ENCODE measurements at regions not wholly inside any gene's neighbourhood (a gene's known extent, or its start where the extent isn't known, plus 50 kb on each side); places are given as distances from the start of the nearest gene placed in this dataset.

DNA sequence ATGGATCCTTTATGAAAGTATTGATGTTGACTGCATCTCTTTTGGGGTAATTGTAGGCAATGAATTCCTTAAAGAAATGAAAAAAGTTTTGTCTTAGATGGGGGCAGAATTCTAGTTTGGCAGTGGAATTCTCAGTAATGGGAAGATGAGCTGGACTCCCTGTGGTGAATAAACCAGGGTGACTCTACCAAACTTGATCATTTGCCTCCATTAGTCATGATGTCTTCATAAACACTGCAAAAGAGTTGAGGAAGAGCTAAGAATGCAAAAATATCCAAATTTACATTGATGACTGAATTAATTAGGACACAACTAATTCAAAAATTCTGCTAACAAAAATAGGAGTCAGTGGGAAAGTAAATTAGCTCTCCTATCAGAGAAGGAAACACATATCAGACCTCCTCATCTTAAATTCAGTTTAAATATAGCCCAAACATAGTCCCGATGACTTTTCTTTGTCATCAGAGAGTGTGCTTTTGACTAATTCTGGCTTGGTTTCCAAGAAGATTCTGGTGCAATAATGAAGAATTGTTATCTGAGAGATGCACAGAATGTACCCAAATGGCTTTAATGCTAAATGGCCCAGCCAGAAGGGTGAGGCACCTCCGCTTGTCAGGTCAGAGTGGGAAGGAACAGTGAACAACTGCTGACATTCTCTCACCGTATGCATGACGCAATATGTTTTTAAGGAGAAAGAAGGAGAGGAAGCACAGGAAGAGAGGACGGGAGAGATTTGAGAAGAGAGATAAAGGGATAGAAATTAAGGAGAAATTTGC lies 525.1 kb downstream of the LMO4 start:
- TF ChIP-seq BCL11A (IDR thresholded peaks at IDR 0.05; ENCODE audit: low read depth, low read length) (no peak), NR2C2 (IDR thresholded peaks at IDR 0.05; ENCODE audit: borderline replicate concordance, control insufficient read depth, insufficient read length, low read depth) (no peak), JUND (IDR thresholded peaks at IDR 0.05; ENCODE audit: low read depth, low read length) (no peak), EZH2 (IDR thresholded peaks at IDR 0.05; ENCODE audit: borderline replicate concordance, control insufficient read depth, low read depth, low read length) (no peak), ZNF217 (IDR thresholded peaks at IDR 0.05) (no peak), POLR2A (IDR thresholded peaks at IDR 0.05; ENCODE audit: low read depth, low read length) (no peak), CREB1 (IDR thresholded peaks at IDR 0.05; ENCODE audit: low read depth) (no peak), POLR2AphosphoS5 (IDR thresholded peaks at IDR 0.05; ENCODE audit: low read length) (no peak), TCF7 (IDR thresholded peaks at IDR 0.05; ENCODE audit: borderline replicate concordance) (no peak), SREBF2 (IDR thresholded peaks at IDR 0.05; ENCODE audit: low read length) (no peak), TCF12 (IDR thresholded peaks at IDR 0.05; ENCODE audit: low read depth, low read length) (no peak)
- TF ChIP-seq, protein P1, sequence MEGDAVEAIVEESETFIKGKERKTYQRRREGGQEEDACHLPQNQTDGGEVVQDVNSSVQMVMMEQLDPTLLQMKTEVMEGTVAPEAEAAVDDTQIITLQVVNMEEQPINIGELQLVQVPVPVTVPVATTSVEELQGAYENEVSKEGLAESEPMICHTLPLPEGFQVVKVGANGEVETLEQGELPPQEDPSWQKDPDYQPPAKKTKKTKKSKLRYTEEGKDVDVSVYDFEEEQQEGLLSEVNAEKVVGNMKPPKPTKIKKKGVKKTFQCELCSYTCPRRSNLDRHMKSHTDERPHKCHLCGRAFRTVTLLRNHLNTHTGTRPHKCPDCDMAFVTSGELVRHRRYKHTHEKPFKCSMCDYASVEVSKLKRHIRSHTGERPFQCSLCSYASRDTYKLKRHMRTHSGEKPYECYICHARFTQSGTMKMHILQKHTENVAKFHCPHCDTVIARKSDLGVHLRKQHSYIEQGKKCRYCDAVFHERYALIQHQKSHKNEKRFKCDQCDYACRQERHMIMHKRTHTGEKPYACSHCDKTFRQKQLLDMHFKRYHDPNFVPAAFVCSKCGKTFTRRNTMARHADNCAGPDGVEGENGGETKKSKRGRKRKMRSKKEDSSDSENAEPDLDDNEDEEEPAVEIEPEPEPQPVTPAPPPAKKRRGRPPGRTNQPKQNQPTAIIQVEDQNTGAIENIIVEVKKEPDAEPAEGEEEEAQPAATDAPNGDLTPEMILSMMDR (IDR thresholded peaks at IDR 0.05 in 2 of 3, conservative IDR thresholded peaks at IDR 0.05 in 1 of 3; ENCODE audit: control insufficient read depth in 2 of 3, extremely low read depth in 1 of 3, insufficient read depth in 1 of 3, low read depth in 3 of 3, low read length in 3 of 3) = no peak
- TF ChIP-seq, protein P2, sequence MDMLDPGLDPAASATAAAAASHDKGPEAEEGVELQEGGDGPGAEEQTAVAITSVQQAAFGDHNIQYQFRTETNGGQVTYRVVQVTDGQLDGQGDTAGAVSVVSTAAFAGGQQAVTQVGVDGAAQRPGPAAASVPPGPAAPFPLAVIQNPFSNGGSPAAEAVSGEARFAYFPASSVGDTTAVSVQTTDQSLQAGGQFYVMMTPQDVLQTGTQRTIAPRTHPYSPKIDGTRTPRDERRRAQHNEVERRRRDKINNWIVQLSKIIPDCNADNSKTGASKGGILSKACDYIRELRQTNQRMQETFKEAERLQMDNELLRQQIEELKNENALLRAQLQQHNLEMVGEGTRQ (IDR thresholded peaks at IDR 0.05; ENCODE audit: borderline replicate concordance, low read depth, low read length) = no peak
- TF ChIP-seq, protein P3, sequence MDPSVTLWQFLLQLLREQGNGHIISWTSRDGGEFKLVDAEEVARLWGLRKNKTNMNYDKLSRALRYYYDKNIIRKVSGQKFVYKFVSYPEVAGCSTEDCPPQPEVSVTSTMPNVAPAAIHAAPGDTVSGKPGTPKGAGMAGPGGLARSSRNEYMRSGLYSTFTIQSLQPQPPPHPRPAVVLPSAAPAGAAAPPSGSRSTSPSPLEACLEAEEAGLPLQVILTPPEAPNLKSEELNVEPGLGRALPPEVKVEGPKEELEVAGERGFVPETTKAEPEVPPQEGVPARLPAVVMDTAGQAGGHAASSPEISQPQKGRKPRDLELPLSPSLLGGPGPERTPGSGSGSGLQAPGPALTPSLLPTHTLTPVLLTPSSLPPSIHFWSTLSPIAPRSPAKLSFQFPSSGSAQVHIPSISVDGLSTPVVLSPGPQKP (IDR thresholded peaks at IDR 0.05; ENCODE audit: low read depth, low read length) = no peak

Data from GM12878 (cell line).